Fibroblast of gingiva (primary cell): ENCODE measurements at regions not wholly inside any gene's neighbourhood (a gene's known extent, or its start where the extent isn't known, plus 50 kb on each side); places are given as distances from the start of the nearest gene placed in this dataset.
"Not testable (repeated sequence)": the region's sequence is repeated elsewhere in the genome, so short reads cannot be mapped to it uniquely, and the experiment has no call there.

Source experiments
- DNase-seq: peaks from one replicate; pipeline ENCODE4 v3.0.0-alpha.2; 2011; ENCODE audit warnings: low read depth

GRCh38 chr6:86731631-86732030 is 205.7 kb upstream of the HTR1E start:
- not testable (repeated sequence) for DNase-seq

GRCh38 chr6:86730772-86731171 is 206.6 kb upstream of the HTR1E start:
- not testable (repeated sequence) for DNase-seq

GRCh38 chr6:86730216-86730615 is 207.1 kb upstream of the HTR1E start:
- no peak for DNase-seq

- no peak for DNase-seq
These were observed 208.4 kb upstream of the HTR1E start for GRCh38 chr6:86728976-86729375.

GRCh38 chr6:86724695-86725094 is 212.6 kb upstream of the HTR1E start:
- DNase-seq, result no peak

GRCh38 chr6:86723729-86724128 is 213.6 kb upstream of the HTR1E start:
- DNase-seq, result no peak

- DNase-seq, result no peak
These were observed 214.2 kb upstream of the HTR1E start for GRCh38 chr6:86723151-86723550.

GRCh38 chr6:86722131-86722530 is 215.2 kb upstream of the HTR1E start:
- no peak for DNase-seq

GRCh38 chr6:86715676-86716075 is 221.7 kb upstream of the HTR1E start:
- DNase-seq, result no peak

- DNase-seq, result no peak
These were observed 225.3 kb upstream of the HTR1E start for GRCh38 chr6:86712039-86712438.

GRCh38 chr6:86707545-86708120 is 229.7 kb upstream of the HTR1E start:
- no peak for DNase-seq

- no peak for DNase-seq
These were observed 230.9 kb upstream of the HTR1E start for GRCh38 chr6:86706449-86706848.

- not testable (repeated sequence) for DNase-seq
These were observed 236.1 kb upstream of the HTR1E start for GRCh38 chr6:86701228-86701627.

GRCh38 chr6:86686496-86686895 is 250.8 kb upstream of the HTR1E start:
- no peak for DNase-seq

GRCh38 chr6:86685230-86685797 is 252.0 kb upstream of the HTR1E start:
- no peak for DNase-seq

- no peak for DNase-seq
These were observed 254.0 kb upstream of the HTR1E start for GRCh38 chr6:86683132-86683908.

GRCh38 chr6:86682297-86682696 is 255.0 kb upstream of the HTR1E start:
- DNase-seq, result no peak

GRCh38 chr6:86681140-86681539 is 256.2 kb upstream of the HTR1E start:
- not testable (repeated sequence) for DNase-seq

- not testable (repeated sequence) for DNase-seq
These were observed 265.2 kb upstream of the HTR1E start for GRCh38 chr6:86672125-86672524.

GRCh38 chr6:86657192-86657591 is 280.1 kb upstream of the HTR1E start:
- no peak for DNase-seq

GRCh38 chr6:86629123-86629522 is 308.2 kb upstream of the HTR1E start:
- DNase-seq, result no peak

- DNase-seq, result no peak
These were observed 317.9 kb upstream of the HTR1E start for GRCh38 chr6:86619428-86619827.

- no peak for DNase-seq
These were observed 322.0 kb upstream of the HTR1E start for GRCh38 chr6:86615299-86615698.
